ENCODE measurements at regions not wholly inside any gene's neighbourhood (a gene's known extent, or its start where the extent isn't known, plus 50 kb on each side); places are given as distances from the start of the nearest gene placed in this dataset.

GRCh38 chr3:101091489-101091888 lies 98.3 kb upstream of the ABI3BP start:
- DNase-seq (ENCODE audit: low read depth in 2 of 3, low spot score in 2 of 3), result no peak

GRCh38 chr3:101085752-101086151 lies 92.5 kb upstream of the ABI3BP start:
- no peak for DNase-seq (ENCODE audit: low read depth in 2 of 3, low spot score in 2 of 3)

- no peak for DNase-seq (ENCODE audit: low read depth in 2 of 3, low spot score in 2 of 3)
These were observed 91.2 kb upstream of the ABI3BP start for GRCh38 chr3:101084404-101084803.

GRCh38 chr3:101081999-101082398 lies 88.8 kb upstream of the ABI3BP start:
- DNase-seq (ENCODE audit: low read depth in 2 of 3, low spot score in 2 of 3), result no peak

GRCh38 chr3:101081446-101081845 lies 88.2 kb upstream of the ABI3BP start:
- DNase-seq (ENCODE audit: low read depth in 2 of 3, low spot score in 2 of 3), result no peak

GRCh38 chr3:101077361-101078011 lies 84.3 kb upstream of the ABI3BP start:
- DNase-seq (ENCODE audit: low read depth in 2 of 3, low spot score in 2 of 3), result no peak

- DNase-seq (ENCODE audit: low read depth in 2 of 3, low spot score in 2 of 3), result no peak
These were observed 81.3 kb upstream of the ABI3BP start for GRCh38 chr3:101074518-101074917.

- DNase-seq (ENCODE audit: low read depth in 2 of 3, low spot score in 2 of 3), result no peak
These were observed 79.1 kb upstream of the ABI3BP start for GRCh38 chr3:101072300-101072699.

GRCh38 chr3:101070799-101071121 lies 77.5 kb upstream of the ABI3BP start:
- no peak for DNase-seq (ENCODE audit: low read depth in 2 of 3, low spot score in 2 of 3)

- DNase-seq (ENCODE audit: low read depth in 2 of 3, low spot score in 2 of 3), result peak; percentile 7 to 22 (median 9)
These were observed 76.9 kb upstream of the ABI3BP start for GRCh38 chr3:101069901-101070798.

- no peak for DNase-seq (ENCODE audit: low read depth in 2 of 3, low spot score in 2 of 3)
These were observed 75.8 kb upstream of the ABI3BP start for GRCh38 chr3:101068876-101069606.

- no peak for DNase-seq (ENCODE audit: low read depth in 2 of 3, low spot score in 2 of 3)
These were observed 73.5 kb upstream of the ABI3BP start for GRCh38 chr3:101066711-101067129.

- no peak for DNase-seq (ENCODE audit: low read depth in 2 of 3, low spot score in 2 of 3)
These were observed 72.7 kb upstream of the ABI3BP start for GRCh38 chr3:101065962-101066361.

- no peak for DNase-seq (ENCODE audit: low read depth in 2 of 3, low spot score in 2 of 3)
These were observed 70.2 kb upstream of the ABI3BP start for GRCh38 chr3:101063401-101063800.

- DNase-seq (ENCODE audit: low read depth in 2 of 3, low spot score in 2 of 3), result no peak
These were observed 68.1 kb upstream of the ABI3BP start for GRCh38 chr3:101061312-101061711.

GRCh38 chr3:101050866-101051265 lies 57.6 kb upstream of the ABI3BP start:
- DNase-seq (ENCODE audit: low read depth in 2 of 3, low spot score in 2 of 3), result no peak

GRCh38 chr3:101050046-101050445 lies 56.8 kb upstream of the ABI3BP start:
- DNase-seq (ENCODE audit: low read depth in 2 of 3, low spot score in 2 of 3), result no peak

- DNase-seq (ENCODE audit: low read depth in 2 of 3, low spot score in 2 of 3), result no peak
These were observed 56.3 kb upstream of the ABI3BP start for GRCh38 chr3:101049532-101049931.

GRCh38 chr3:101043687-101044078 lies 50.5 kb upstream of the ABI3BP start:
- no peak for DNase-seq (ENCODE audit: low read depth in 2 of 3, low spot score in 2 of 3)

- DNase-seq (ENCODE audit: low read depth in 2 of 3, low spot score in 2 of 3), result no peak
These were observed 49.9 kb upstream of the ABI3BP start for GRCh38 chr3:101042996-101043686.
